Heart left ventricle (tissue), 16 donors: ENCODE measurements at regions not wholly inside any gene's neighbourhood (a gene's known extent, or its start where the extent isn't known, plus 50 kb on each side); places are given as distances from the start of the nearest gene placed in this dataset.
"Not testable (repeated sequence)": the region's sequence is repeated elsewhere in the genome, so short reads cannot be mapped to it uniquely, and the experiment has no call there.

ENCODE experiments used
- ATAC-seq, 4 donors: fragments of 200-7000 bp; cut with Tn5 transposase; one replicate each; pipeline ENCODE4 v1.9.1; 2020 to 2022; ENCODE audit warnings: moderate library complexity in 4 of 4, mild to moderate bottlenecking in 3 of 4, moderate number of reproducible peaks in 1 of 4
- DNase-seq, 5 donors: peaks; one replicate each; pipeline ENCODE4 v3.0.0-alpha.2; 2020
- H3K27ac ChIP-seq, 12 donors: fragments of 200-600 bp; sonication (generic) in 4 of 12; one replicate each; pipeline versions ENCODE4 v1.5.0 to v1.8.0; 2016 to 2022; ENCODE audit warnings: mild to moderate bottlenecking in 2 of 12
- H3K27me3 ChIP-seq, 9 donors: fragments of 200-600 bp; sonication (generic) in 2 of 9; one replicate each; pipeline versions ENCODE4 v1.5.1 to v1.8.0; 2016 to 2022; ENCODE audit warnings: mild to moderate bottlenecking in 3 of 9
- H3K36me3 ChIP-seq, 9 donors: fragments of 200-600 bp; sonication (generic) in 2 of 9; one replicate each; pipeline versions ENCODE4 v1.5.0 to v1.8.0; 2018 to 2022; ENCODE audit warnings: mild to moderate bottlenecking in 2 of 9
- H3K4me1 ChIP-seq, 12 donors: fragments of 200-600 bp; sonication (generic) in 4 of 12; one replicate each; pipeline versions ENCODE4 v1.5.0 to v1.8.0; 2016 to 2022; ENCODE audit warnings: mild to moderate bottlenecking in 3 of 12
- H3K4me3 ChIP-seq, 12 donors: fragments of 200-600 bp; sonication (generic) in 4 of 12; one replicate each; pipeline versions ENCODE4 v1.5.0 to v1.8.0; 2017 to 2022; ENCODE audit warnings: mild to moderate bottlenecking in 9 of 12, moderate library complexity in 4 of 12
- H3K9me3 ChIP-seq, 12 donors: fragments of 200-600 bp; sonication (generic) in 4 of 12; one replicate each; pipeline versions ENCODE4 v1.5.0 to v1.8.0; 2016 to 2022; ENCODE audit warnings: mild to moderate bottlenecking in 1 of 12
- POLR2A ChIP-seq, 2 donors: fragments of 450-650 bp; IDR thresholded peaks; one replicate each; pipeline ENCODE4 v1.6.1; 2017; ENCODE audit warnings: antibody characterized with exemption in 2 of 2, mild to moderate bottlenecking in 2 of 2, moderate library complexity in 2 of 2
- WGBS, 4 donors: extraction: QIAGEN DNeasy Blood & Tissue Kit in 2 of 4; methylation state at CpG; one replicate each; pipeline versions ENCODE4 v1.1.5 to v1.1.7; 2013 to 2018; 5-methylcytosine and 5-hydroxymethylcytosine counted together
- intact Hi-C, 10 donors: fragments of 100-400 bp; cut with DNase I; formaldehyde crosslinking; loops; one replicate each; pipeline versions ENCODE4 v1.11.1 to v1.14.2; 2022
- TF ChIP-seq, protein P1 (sequence below), 12 donors: fragments of 200-600 bp; sonication (generic) in 4 of 12; IDR thresholded peaks; one replicate each; pipeline versions ENCODE4 v1.5.0 to v1.8.0; 2018 to 2022; ENCODE audit warnings: antibody characterized with exemption in 12 of 12, mild to moderate bottlenecking in 5 of 12
- donor health status: ischemic (EF 13 %, LVEDD 7.1; RV severe dilation, severe dysfunction).
- donor health status: healthy with polysubstance abuse.
- donor health status: DM: no; HTN: yes; CAD: no.
- donor health status: DM: no; HTN: no; CAD: no.
- donor health status: ischemic (EF 25% LVEDD 6.9; RV normal size, moderate dysfunction).
- donor health status: ischemic (EF 25% LVEDD 5.7; RV mildly dilated, moderate dysfunction).
- donor health status: healthy.
- donor health status: DM: yes; HTN: yes; CAD: no.
- donor health status: ischemic (EF 35%, LVEDD 5.7; RV mildly dilated, moderate dysfunction).
- donor health status: nonischemic (EF 11% LVEDD 7.7; RV severe dilation, severe dysfunction).
- donor health status: DM: yes; HTN: yes; CAD: no.
- donor health status: PGD.
- donor health status: ischemic (EF 29% LVEDD 5.4; RV normal size, mild dysfunction).
- donor health status: nonischemic (EF 23%, LVEDD 6.1; RV moderate dilation, normal function).

DNA sequence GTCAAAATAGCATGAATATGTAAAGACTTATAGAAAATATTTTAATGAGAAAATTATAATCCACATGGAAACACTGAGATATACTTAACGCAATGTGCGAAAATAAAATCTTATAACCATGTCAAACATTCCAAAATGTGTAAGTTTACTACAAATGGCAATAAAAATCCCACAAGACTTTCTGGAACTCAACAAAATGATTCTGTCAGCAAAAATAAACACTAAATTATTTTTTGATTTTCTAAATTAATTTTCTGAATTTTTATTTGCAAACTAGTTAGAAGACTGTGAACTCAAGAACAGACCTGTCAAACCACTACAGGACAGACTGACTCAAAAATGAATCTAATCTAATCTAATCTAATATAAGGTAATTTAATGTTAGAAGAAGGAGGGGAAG is 160.8 kb upstream of the KCTD7 start:
- no peak overlapping the region for H3K4me3 ChIP-seq
- peaks cover 0 to 5% (median 0%) of the 10 kb centered on the region in 12 donors for H3K4me1 ChIP-seq
- 95 to 98% (median 95%) methylated on average over 2 of the region's 2 CpGs for WGBS, 4 donors
- DNase-seq (no peak), ATAC-seq (no peak)
- H3K27me3 ChIP-seq: no peaks in the 10 kb centered on the region
- TF ChIP-seq, protein P1, sequence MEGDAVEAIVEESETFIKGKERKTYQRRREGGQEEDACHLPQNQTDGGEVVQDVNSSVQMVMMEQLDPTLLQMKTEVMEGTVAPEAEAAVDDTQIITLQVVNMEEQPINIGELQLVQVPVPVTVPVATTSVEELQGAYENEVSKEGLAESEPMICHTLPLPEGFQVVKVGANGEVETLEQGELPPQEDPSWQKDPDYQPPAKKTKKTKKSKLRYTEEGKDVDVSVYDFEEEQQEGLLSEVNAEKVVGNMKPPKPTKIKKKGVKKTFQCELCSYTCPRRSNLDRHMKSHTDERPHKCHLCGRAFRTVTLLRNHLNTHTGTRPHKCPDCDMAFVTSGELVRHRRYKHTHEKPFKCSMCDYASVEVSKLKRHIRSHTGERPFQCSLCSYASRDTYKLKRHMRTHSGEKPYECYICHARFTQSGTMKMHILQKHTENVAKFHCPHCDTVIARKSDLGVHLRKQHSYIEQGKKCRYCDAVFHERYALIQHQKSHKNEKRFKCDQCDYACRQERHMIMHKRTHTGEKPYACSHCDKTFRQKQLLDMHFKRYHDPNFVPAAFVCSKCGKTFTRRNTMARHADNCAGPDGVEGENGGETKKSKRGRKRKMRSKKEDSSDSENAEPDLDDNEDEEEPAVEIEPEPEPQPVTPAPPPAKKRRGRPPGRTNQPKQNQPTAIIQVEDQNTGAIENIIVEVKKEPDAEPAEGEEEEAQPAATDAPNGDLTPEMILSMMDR (IDR thresholded peaks at IDR 0.05): no peak
- TF ChIP-seq POLR2A (IDR thresholded peaks at IDR 0.05): no peak
- intact Hi-C loops: no loop called here
- no peaks in the 10 kb centered on the region for H3K9me3 ChIP-seq
- H3K36me3 ChIP-seq: peaks cover 0 to 4% (median 0%) of the 10 kb centered on the region in 9 donors
- H3K27ac ChIP-seq: no peak overlapping the region

DNA sequence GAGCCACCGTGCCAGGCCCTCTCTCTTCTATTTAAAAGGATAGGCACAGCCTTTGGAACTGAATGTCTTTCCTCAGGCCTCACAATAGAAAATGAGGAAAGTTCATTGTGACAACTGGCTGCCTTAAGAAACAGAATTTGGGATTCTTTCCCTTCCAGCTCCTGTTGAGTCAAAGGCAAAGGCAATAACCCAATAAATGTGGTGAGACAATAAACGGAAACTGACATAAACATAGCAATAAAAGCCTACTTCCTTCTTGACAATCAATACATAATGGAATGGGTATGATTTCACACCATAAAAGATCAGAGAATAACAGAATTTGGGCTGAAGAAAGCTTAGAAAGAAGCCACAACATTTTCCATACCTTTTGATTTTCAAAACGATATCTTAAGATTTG is 155.6 kb upstream of the KCTD7 start:
- H3K4me3 ChIP-seq, H3K9me3 ChIP-seq, ATAC-seq, intact Hi-C loops, H3K27ac ChIP-seq, H3K4me1 ChIP-seq, DNase-seq, H3K27me3 ChIP-seq: not testable (repeated sequence)
- peaks cover 0 to 38% (median 20%) of the 10 kb centered on the region in 9 donors for H3K36me3 ChIP-seq
- 89 to 96% (median 91%) methylated on average over 3 of the region's 3 CpGs for WGBS, 4 donors

DNA sequence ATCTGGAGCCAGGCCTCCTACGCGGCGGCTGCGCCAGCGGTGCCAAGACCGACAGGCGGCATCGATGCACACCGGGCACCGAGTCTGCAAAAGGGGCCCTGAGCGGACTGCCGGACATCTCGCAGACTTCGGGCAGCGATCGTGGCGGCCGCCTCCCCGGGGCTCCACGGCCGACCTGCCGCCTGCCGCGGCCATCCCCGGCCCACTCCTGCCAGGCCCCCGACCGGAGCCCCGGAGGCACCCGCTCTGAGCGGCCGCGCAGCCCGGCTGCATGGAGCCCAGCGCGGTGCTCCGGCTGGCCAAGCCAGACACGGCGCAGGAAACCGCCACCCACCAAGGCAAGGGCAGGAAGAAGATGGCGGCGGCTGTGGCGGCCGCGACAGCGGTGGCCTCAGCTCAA is 154.2 kb upstream of the KCTD7 start:
- Histone ChIP-seq H3K36me3 (peaks cover 0 to 52% (median 27%) of the 10 kb centered on the region in 9 donors), H3K4me3 (no peak overlapping the region), H3K27ac (no peak overlapping the region), H3K27me3 (no peaks in the 10 kb centered on the region), H3K9me3 (no peaks in the 10 kb centered on the region), H3K4me1 (peaks cover 0 to 5% (median 0%) of the 10 kb centered on the region in 12 donors)
- WGBS, 4 donors: 95 to 98% (median 96%) methylated on average over 19 to 45 of the region's 45 CpGs
- TF ChIP-seq, protein P1 (IDR thresholded peaks at IDR 0.05): no peak
- TF ChIP-seq POLR2A (IDR thresholded peaks at IDR 0.05): no peak
- intact Hi-C loops: no loop called here
- peak in 1 of 4 donors; percentile 29 for ATAC-seq
- no peak for DNase-seq

DNA sequence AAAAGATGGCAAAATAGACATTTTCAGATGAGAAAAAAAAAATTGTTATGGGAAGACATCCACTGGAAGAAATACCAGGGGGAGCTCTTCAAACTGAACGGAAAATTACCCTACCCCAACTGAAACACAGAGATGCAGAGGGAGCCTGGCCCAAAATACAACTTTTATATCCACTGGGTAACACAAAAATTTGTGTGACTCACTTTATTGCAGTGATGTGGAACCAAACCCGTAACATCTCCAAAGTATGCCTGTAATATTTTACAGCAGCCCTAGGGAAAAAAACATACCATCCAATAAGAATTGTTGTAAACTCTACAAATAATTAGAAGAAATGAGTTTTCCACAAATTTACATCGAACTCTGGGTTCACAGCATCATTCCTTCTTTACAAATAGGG is 152.6 kb upstream of the KCTD7 start:
- DNase-seq, H3K4me3 ChIP-seq, H3K27ac ChIP-seq, intact Hi-C loops, H3K4me1 ChIP-seq, H3K9me3 ChIP-seq, ATAC-seq, H3K27me3 ChIP-seq: not testable (repeated sequence)
- WGBS, 4 donors: 88 to 97% (median 93%) methylated on average over 3 of the region's 3 CpGs
- H3K36me3 ChIP-seq: peaks cover 0 to 67% (median 33%) of the 10 kb centered on the region in 9 donors

DNA sequence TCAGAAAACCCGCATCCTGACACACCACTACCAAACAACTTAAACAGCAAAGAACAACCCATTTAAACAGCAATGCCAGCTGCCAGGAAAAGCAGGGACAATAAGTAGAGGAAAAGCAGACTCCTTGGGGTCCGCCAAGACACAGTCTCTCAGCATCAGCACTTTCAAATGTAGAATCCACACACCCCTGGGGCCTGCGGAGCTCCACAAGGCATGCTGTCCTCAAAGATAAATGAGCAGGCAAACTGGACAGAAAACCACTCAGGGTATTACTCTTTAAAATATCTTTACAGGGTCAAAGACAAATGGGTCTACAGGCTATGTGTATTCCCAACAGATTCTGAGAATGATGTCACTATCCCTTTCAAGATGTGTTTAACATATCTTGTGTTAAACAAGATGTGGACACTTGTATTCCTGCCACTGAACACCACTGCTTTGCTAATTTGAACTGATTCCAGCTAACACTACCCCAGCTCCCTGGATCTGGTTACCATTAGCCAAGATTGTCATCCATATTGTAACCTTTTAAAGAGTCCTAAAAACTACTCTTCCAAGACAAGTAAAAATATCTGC is 150.8 kb upstream of the KCTD7 start:
- H3K4me3 ChIP-seq, H3K4me1 ChIP-seq, DNase-seq, H3K27me3 ChIP-seq, H3K9me3 ChIP-seq, ATAC-seq, intact Hi-C loops, H3K27ac ChIP-seq: not testable (repeated sequence)
- 67 to 76% (median 72%) methylated on average over 3 of the region's 3 CpGs for WGBS, 4 donors
- peaks cover 0 to 80% (median 34%) of the 10 kb centered on the region in 9 donors for H3K36me3 ChIP-seq

DNA sequence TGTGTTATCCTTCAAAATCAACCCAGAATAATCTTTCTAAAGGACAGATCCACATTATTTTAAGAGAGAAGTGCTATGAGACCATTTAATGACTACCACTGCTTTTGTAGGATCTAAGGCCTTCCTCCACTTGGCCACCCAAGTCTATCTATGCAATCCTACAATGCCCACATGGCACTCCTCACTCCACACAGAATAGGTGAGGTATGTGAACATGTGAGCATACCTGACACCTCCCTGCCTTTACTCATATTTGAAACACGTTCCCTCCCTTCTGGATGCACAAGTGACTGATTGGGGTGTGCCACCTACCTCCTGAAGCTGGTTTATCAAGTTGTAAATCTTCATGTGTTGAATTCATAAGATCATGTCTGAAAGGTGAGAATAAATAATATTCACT is 147.5 kb upstream of the KCTD7 start:
- 90 to 94% (median 93%) methylated on average over 1 of the region's 1 CpG for WGBS, 4 donors
- ATAC-seq, intact Hi-C loops, H3K4me1 ChIP-seq, H3K27me3 ChIP-seq, H3K27ac ChIP-seq, H3K4me3 ChIP-seq, H3K9me3 ChIP-seq, DNase-seq: not testable (repeated sequence)
- H3K36me3 ChIP-seq: peaks cover 0 to 80% (median 20%) of the 10 kb centered on the region in 9 donors

DNA sequence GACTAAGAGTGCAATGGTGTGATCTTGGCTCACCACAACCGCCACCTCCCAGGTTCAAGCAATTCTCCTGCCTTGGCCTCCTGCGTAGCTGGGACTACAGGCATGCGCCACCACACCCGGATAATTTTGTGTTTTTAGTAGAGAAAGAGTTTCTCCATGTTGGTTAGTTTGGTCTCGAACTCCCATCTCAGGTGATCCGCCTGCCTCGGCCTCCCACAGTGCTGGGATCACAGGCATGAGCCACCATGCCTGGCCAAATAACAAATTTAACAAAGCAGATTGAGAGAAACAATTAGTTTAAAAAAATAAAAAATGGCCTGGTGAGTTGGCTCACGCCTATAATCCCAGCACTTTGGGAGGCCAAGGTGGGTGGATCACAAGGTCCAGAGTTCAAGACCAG is 139.6 kb upstream of the KCTD7 start:
- intact Hi-C loops, H3K9me3 ChIP-seq, H3K4me1 ChIP-seq, ATAC-seq, H3K27me3 ChIP-seq, H3K27ac ChIP-seq, DNase-seq, H3K4me3 ChIP-seq: not testable (repeated sequence)
- 96 to 99% (median 98%) methylated on average over 8 of the region's 8 CpGs for WGBS, 4 donors
- H3K36me3 ChIP-seq: peaks cover 0 to 16% (median 0%) of the 10 kb centered on the region in 9 donors

DNA sequence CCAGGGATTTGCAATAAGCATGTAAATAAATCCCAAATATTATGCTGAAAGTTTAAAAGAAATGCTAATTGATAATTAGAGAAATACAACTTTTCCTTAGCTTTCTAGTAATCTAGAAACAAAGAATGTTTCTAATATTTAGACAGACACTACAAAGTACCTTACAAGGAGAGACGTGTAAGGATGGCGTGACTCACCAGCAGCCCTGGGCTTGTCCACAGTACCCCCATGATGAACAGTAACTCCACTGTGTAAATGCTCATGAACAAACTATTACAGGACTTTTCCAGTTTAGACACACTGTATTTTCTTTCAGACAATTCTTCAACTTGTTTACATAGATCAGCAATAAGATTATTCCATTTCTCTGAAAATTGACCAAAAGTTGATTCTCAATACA is 138.9 kb upstream of the KCTD7 start:
- not testable (repeated sequence) for ATAC-seq, H3K4me3 ChIP-seq, H3K9me3 ChIP-seq, H3K27me3 ChIP-seq, DNase-seq, H3K27ac ChIP-seq
- intact Hi-C loops: loop anchor here in 3 of 10 donors (5.0 to 10.0 kb wide), 3 partner anchors 345 to 355 kb away; no protein-coding TSS in a partner anchor
- WGBS, 4 donors: 42 to 67% (median 53%) methylated on average over 2 of the region's 2 CpGs
- peaks cover 0 to 14% (median 0%) of the 10 kb centered on the region in 9 donors for H3K36me3 ChIP-seq
- H3K4me1 ChIP-seq: peaks cover 0 to 16% (median 10%) of the 10 kb centered on the region in 12 donors

DNA sequence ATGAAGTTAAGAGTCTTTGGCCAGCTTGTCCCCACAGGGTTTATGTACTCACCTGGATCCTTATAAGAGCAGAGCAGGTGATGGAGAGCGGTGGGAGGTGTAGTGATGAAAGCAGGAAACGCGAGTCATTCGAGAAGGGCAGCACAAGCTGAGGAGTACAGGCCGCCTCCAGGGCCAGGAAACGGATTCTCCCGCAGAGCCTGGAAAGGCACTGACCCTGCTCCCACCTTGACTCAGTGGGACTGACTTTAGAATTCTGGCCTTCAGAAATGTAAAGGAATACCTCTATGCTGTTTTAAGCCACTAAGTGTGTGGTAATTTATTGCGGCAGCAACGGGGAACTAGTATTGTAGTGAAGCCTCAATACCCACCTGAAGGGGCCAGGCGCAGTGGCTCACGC is 137.7 kb upstream of the KCTD7 start:
- not testable (repeated sequence) for H3K27ac ChIP-seq, H3K9me3 ChIP-seq, DNase-seq, H3K36me3 ChIP-seq, ATAC-seq, H3K4me3 ChIP-seq, H3K27me3 ChIP-seq
- intact Hi-C loops: loop anchor here in 3 of 10 donors (5.0 to 10.0 kb wide), 3 partner anchors 346 to 354 kb away; no protein-coding TSS in a partner anchor
- peaks cover 0 to 18% (median 10%) of the 10 kb centered on the region in 12 donors for H3K4me1 ChIP-seq
- 84 to 91% (median 87%) methylated on average over 7 to 11 of the region's 11 CpGs for WGBS, 4 donors
